Brain microvascular endothelial cell (primary cell): ENCODE measurements at regions not wholly inside any gene's neighbourhood (a gene's known extent, or its start where the extent isn't known, plus 50 kb on each side); places are given as distances from the start of the nearest gene placed in this dataset.

Experiments used
- DNase-seq: peaks from one replicate; pipeline ENCODE4 v3.0.0-alpha.2; 2020
- H3K27ac ChIP-seq: fragments of 250-450 bp; sonication (Bioruptor Pico); 2 replicates; pipeline ENCODE4 v1.5.1; 2020; ENCODE audit warnings: mild to moderate bottlenecking, moderate library complexity
- H3K27me3 ChIP-seq: fragments of 250-450 bp; sonication (Bioruptor Pico); replicated peaks from 2 replicates; pipeline ENCODE4 v1.5.1; 2020; ENCODE audit warnings: mild to moderate bottlenecking
- H3K36me3 ChIP-seq: fragments of 250-450 bp; sonication (Bioruptor Pico); replicated peaks from 2 replicates; pipeline ENCODE4 v1.5.1; 2020; ENCODE audit warnings: mild to moderate bottlenecking
- H3K4me3 ChIP-seq: 2 replicates; pipeline ENCODE4 v1.5.1; 2011; ENCODE audit warnings: low read depth, mild to moderate bottlenecking, control low read depth, low read length, moderate library complexity
- in situ Hi-C: cut with HindIII; loops from 2 replicates; pipeline ENCODE4 v1.10.0; 2017; ENCODE audit warnings: low sequenced_read_pairs, low pct_ligation_motif_present
- TF ChIP-seq, protein P1 (sequence below): IDR thresholded peaks from 2 replicates; pipeline ENCODE4 v1.5.1; 2011; ENCODE audit warnings: low read depth, mild to moderate bottlenecking, moderate library complexity, low read length, control low read depth, inconsistent platforms; ENCODE audit errors: missing control alignments

DNA sequence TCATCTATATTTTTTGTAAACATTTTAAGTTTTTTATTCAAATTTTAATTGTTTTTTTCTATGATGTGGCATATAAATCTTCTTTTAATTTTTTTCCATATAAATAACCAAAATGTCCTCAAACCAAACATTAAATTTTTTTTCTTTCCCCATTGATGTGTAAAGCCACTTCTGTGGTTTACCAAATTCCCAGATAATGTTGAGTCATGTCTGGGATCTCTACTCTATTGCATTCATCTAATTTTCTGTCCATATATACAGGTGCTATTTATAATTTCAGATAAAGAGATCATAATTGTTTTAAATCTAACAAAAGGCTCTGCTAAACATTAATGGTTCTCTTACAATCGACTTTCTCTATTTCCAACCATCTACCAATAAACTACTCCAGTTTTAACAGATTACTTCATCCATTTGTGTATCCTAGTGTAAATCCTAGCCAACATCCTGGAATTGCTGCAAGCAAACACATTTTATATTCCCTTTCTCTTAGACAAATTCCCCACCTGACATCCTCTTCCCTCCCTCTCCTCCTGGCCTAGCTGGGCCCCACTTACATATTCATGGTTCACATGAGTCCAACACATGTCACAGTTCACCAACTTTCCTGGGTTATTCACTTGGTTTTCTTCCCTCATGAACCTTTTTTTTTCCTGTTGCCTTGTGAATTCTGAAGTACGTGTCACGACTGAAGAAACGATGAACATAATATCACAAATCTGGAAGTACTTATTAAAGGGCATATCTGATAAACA, 368.0 kb upstream of the AGTR1 start:
- no peak overlapping the region for H3K27ac ChIP-seq
- peak; percentile 18 for DNase-seq
- TF ChIP-seq, protein P1, sequence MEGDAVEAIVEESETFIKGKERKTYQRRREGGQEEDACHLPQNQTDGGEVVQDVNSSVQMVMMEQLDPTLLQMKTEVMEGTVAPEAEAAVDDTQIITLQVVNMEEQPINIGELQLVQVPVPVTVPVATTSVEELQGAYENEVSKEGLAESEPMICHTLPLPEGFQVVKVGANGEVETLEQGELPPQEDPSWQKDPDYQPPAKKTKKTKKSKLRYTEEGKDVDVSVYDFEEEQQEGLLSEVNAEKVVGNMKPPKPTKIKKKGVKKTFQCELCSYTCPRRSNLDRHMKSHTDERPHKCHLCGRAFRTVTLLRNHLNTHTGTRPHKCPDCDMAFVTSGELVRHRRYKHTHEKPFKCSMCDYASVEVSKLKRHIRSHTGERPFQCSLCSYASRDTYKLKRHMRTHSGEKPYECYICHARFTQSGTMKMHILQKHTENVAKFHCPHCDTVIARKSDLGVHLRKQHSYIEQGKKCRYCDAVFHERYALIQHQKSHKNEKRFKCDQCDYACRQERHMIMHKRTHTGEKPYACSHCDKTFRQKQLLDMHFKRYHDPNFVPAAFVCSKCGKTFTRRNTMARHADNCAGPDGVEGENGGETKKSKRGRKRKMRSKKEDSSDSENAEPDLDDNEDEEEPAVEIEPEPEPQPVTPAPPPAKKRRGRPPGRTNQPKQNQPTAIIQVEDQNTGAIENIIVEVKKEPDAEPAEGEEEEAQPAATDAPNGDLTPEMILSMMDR: no peak
- H3K27me3 ChIP-seq: no peaks in the 10 kb centered on the region
- H3K36me3 ChIP-seq: no peaks in the 10 kb centered on the region
- no peak overlapping the region for H3K4me3 ChIP-seq
- in situ Hi-C loops: no loop called here

DNA sequence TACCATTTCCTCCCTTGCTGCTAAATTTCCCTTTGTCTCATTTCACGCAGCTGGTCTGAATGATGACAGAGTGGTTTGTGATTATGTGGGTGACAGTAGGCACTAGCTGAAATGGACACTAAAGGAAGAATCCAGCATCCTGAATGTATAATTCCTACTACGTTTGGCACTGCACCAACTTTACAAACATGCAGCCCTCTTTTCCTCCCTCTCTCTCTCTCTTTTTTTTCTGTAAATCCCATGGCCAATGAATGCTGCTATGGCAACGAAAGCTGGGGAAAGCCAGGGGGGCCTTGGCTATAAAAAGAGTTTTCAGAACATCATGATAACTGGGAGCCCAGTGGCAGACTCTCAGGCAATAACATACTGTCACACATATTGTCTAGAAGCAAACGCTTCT, 367.2 kb upstream of the AGTR1 start:
- TF ChIP-seq, protein P1: no peak
- no peaks in the 10 kb centered on the region for H3K36me3 ChIP-seq
- no peak overlapping the region for H3K27ac ChIP-seq
- in situ Hi-C loops: no loop called here
- H3K4me3 ChIP-seq: no peak overlapping the region
- no peaks in the 10 kb centered on the region for H3K27me3 ChIP-seq
- DNase-seq: no peak

DNA sequence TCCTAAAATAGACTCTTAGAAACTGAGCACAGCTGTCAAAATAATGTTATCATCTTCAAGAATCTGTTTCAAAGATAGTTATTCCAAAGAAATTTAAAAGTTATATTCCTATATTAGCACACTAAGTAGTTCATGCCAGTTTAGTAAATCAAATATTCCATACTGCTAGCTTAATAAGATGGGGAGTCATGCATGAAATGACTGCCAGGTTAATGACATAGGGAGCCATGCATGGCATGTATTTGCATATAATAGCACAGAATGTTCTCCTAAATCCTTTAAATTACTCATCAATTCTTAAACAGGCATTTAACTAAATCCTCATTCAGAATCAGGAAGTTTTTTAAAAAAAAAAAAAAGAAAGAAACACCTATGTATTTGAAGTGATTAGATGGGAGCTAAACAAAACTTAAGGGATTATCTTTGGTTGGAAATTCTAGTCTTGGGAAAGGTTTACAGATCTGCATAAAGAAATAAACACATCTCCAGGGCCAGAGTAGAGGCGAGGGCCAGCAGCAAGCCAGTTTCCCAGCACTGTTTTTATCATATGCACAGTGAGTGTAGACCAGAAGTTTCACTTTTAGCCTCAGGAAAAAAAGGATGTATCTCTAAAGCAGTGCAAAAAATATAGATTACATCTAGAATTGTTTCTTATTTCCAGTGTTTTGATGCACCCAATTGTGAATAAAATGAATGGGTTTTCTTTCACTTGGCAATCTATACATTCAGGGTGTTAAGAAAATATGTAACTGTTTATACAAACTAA, 366.4 kb upstream of the AGTR1 start:
- in situ Hi-C loops: no loop called here
- no peak for DNase-seq
- TF ChIP-seq, protein P1: no peak
- Histone ChIP-seq H3K4me3 (no peak overlapping the region), H3K36me3 (no peaks in the 10 kb centered on the region), H3K27ac (no peak overlapping the region), H3K27me3 (no peaks in the 10 kb centered on the region)

DNA sequence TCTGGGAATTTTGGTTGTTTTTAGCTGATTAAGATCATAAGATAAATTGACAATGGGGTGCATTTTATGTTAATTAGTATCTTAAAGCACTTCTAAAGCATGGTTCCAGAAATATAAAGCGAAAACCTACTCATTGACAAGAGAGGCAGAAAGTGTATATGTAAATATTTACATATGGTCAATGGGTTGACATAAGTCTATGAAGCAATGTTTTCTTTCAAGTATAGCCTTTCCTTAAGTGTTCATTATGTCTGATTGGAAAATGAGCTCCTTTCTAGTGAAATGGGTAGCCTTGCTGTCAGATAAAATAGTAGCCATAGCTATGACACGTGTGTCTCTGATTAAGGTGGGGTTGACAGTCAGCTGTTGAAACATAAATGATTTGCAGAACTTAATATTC, 365.2 kb upstream of the AGTR1 start:
- H3K4me3 ChIP-seq: no peak overlapping the region
- H3K27ac ChIP-seq: no peak overlapping the region
- in situ Hi-C loops: no loop called here
- no peak for DNase-seq
- H3K36me3 ChIP-seq: no peaks in the 10 kb centered on the region
- no peaks in the 10 kb centered on the region for H3K27me3 ChIP-seq
- TF ChIP-seq, protein P1: no peak

DNA sequence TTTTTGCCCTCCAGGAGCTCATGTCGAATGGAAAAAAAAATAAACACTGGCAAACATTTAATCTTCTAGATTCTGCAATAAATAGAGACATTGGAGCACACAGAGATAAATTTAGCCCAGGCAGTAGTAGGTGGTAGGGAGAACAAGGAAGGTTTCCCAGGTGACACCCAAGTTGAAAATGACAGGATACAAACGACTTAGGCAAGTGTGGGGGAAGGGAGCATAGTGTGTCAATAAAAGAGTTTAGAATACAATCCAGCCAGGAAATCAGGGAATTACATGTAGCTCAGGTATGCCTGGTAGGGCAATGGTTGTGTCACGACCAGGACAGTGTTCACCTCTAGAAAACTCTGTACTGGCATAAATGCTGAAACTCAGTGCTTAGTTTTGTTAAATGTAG, 364.6 kb upstream of the AGTR1 start:
- Histone ChIP-seq H3K36me3 (no peaks in the 10 kb centered on the region), H3K27me3 (no peaks in the 10 kb centered on the region), H3K27ac (no peak overlapping the region), H3K4me3 (no peak overlapping the region)
- DNase-seq: no peak
- TF ChIP-seq, protein P1: no peak
- in situ Hi-C loops: no loop called here
